OCI-LY3 (cell line): ENCODE measurements at regions not wholly inside any gene's neighbourhood (a gene's known extent, or its start where the extent isn't known, plus 50 kb on each side); places are given as distances from the start of the nearest gene placed in this dataset.

ENCODE experiments used
- H2AFZ ChIP-seq: fragments of 200-600, 300-600 bp; shearing (Covaris generic); 2 replicates; pipeline ENCODE4 v1.6.0; 2014; ENCODE audit warnings: antibody characterized with exemption, low read depth, low read length
- H3K27ac ChIP-seq: fragments of 200-600, 300-600 bp; sonication (generic); 2 replicates; pipeline ENCODE4 v1.5.1; 2014; ENCODE audit warnings: mild to moderate bottlenecking, low read length, moderate library complexity, mixed read lengths
- H3K27me3 ChIP-seq: fragments of 200-600, 300-600 bp; sonication (generic); 2 replicates; pipeline ENCODE4 v1.6.1; 2014; ENCODE audit warnings: low read depth, low read length, mixed read lengths
- H3K36me3 ChIP-seq: fragments of 200-600, 300-600 bp; sonication (generic); replicated peaks from 2 replicates; pipeline ENCODE3; 2014; ENCODE audit warnings: low read depth, low read length, mixed read lengths
- H3K4me1 ChIP-seq: fragments of 300-600, 200-600 bp; sonication (generic); 2 replicates; pipeline ENCODE4 v1.6.1; 2014; ENCODE audit warnings: low read length, mixed read lengths
- H3K4me2 ChIP-seq: fragments of 200-600, 300-600 bp; sonication (generic); 2 replicates; pipeline ENCODE4 v1.6.1; 2014; ENCODE audit warnings: low read length, mixed read lengths
- H3K4me3 ChIP-seq: fragments of 300-600, 200-600 bp; sonication (generic); 2 replicates; pipeline ENCODE4 v1.5.1; 2014; ENCODE audit warnings: antibody characterized with exemption, mild to moderate bottlenecking, low read length, moderate library complexity
- H3K79me2 ChIP-seq: fragments of 300-600, 200-600 bp; shearing (Covaris generic); 2 replicates; pipeline ENCODE4 v1.6.1; 2014; ENCODE audit warnings: mild to moderate bottlenecking, low read length, mixed read lengths
- H3K9ac ChIP-seq: fragments of 300-600, 200-600 bp; shearing (Covaris generic); 2 replicates; pipeline ENCODE4 v1.6.0; 2014; ENCODE audit warnings: mild to moderate bottlenecking, low read length, moderate library complexity
- H3K9me3 ChIP-seq: fragments of 200-600, 300-600 bp; shearing (Covaris generic); 2 replicates; pipeline ENCODE4 v1.6.1; 2014; ENCODE audit warnings: low read length, mixed read lengths; ENCODE audit not compliant: insufficient read depth
- H4K20me1 ChIP-seq: fragments of 200-600, 300-600 bp; sonication (generic); 2 replicates; pipeline ENCODE4 v1.6.1; 2016; ENCODE audit warnings: low read length, mixed read lengths; ENCODE audit not compliant: insufficient read depth
- CTCF ChIP-seq: fragments of 200-600, 300-600 bp; sonication (generic); IDR thresholded peaks from 2 replicates; pipeline ENCODE4 v1.5.1; 2014; ENCODE audit warnings: antibody characterized with exemption, low read length, low read depth
- EZH2phosphoT487 ChIP-seq: fragments of 200-600 bp; shearing (Covaris generic); IDR thresholded peaks from 2 replicates; pipeline ENCODE4 v1.6.1; 2018; ENCODE audit warnings: antibody characterized with exemption, mixed run types, low read depth

- no peaks in the 10 kb centered on the region for H3K79me2 ChIP-seq
- no peak overlapping the region for H3K27ac ChIP-seq
- no peak overlapping the region for H3K4me3 ChIP-seq
- H4K20me1 ChIP-seq, result no peaks in the 10 kb centered on the region
- no peak overlapping the region for H3K9ac ChIP-seq
- TF ChIP-seq CTCF (no peak), EZH2phosphoT487 (no peak)
- no peaks in the 10 kb centered on the region for H3K9me3 ChIP-seq
- no peaks in the 10 kb centered on the region for H3K36me3 ChIP-seq
- peak overlapping the region; percentile 44; the same call in 1 of the 2 replicates for H3K4me2 ChIP-seq
- H2AFZ ChIP-seq, result no peak overlapping the region
- H3K4me1 ChIP-seq, result peaks cover 20% of the 10 kb centered on the region
- no peaks in the 10 kb centered on the region for H3K27me3 ChIP-seq
These were observed 327.3 kb downstream of the GBE1 start for GRCh38 chr3:81434161-81434560.

- H3K4me3 ChIP-seq, result no peak overlapping the region
- H3K9me3 ChIP-seq, result no peaks in the 10 kb centered on the region
- no peak overlapping the region for H2AFZ ChIP-seq
- H3K36me3 ChIP-seq, result no peaks in the 10 kb centered on the region
- H3K27me3 ChIP-seq, result no peaks in the 10 kb centered on the region
- H3K27ac ChIP-seq, result no peak overlapping the region
- H3K4me1 ChIP-seq, result peaks cover 20% of the 10 kb centered on the region
- no peak overlapping the region for H3K9ac ChIP-seq
- no peaks in the 10 kb centered on the region for H4K20me1 ChIP-seq
- TF ChIP-seq CTCF (no peak), EZH2phosphoT487 (no peak)
- H3K79me2 ChIP-seq, result no peaks in the 10 kb centered on the region
- peak overlapping the region; percentile 44 for H3K4me2 ChIP-seq
These were observed 327.8 kb downstream of the GBE1 start for GRCh38 chr3:81433675-81434074.

GRCh38 chr3:81432456-81432855 is 329.0 kb downstream of the GBE1 start:
- Histone ChIP-seq H3K4me1 (peaks cover 23% of the 10 kb centered on the region), H3K9ac (no peak overlapping the region), H3K4me3 (no peak overlapping the region), H3K27me3 (no peaks in the 10 kb centered on the region), H3K27ac (no peak overlapping the region), H3K36me3 (no peaks in the 10 kb centered on the region), H4K20me1 (no peaks in the 10 kb centered on the region), H3K9me3 (no peaks in the 10 kb centered on the region), H3K79me2 (no peaks in the 10 kb centered on the region), H2AFZ (no peak overlapping the region), H3K4me2 (no peak overlapping the region)
- TF ChIP-seq CTCF, result no peak
- TF ChIP-seq EZH2phosphoT487, result no peak

GRCh38 chr3:81426826-81427577 is 334.4 kb downstream of the GBE1 start:
- no peaks in the 10 kb centered on the region for H3K36me3 ChIP-seq
- H3K9ac ChIP-seq, result no peak overlapping the region
- H3K4me2 ChIP-seq, result no peak overlapping the region
- peaks cover 3% of the 10 kb centered on the region; the same call in 1 of the 2 replicates for H3K4me1 ChIP-seq
- TF ChIP-seq EZH2phosphoT487, result no peak
- no peaks in the 10 kb centered on the region for H3K79me2 ChIP-seq
- no peak overlapping the region for H2AFZ ChIP-seq
- no peaks in the 10 kb centered on the region for H3K27me3 ChIP-seq
- no peak overlapping the region for H3K4me3 ChIP-seq
- H3K27ac ChIP-seq, result no peak overlapping the region
- H4K20me1 ChIP-seq, result no peaks in the 10 kb centered on the region
- H3K9me3 ChIP-seq, result no peaks in the 10 kb centered on the region
